A549 (cell line): ENCODE measurements at regions not wholly inside any gene's neighbourhood (a gene's known extent, or its start where the extent isn't known, plus 50 kb on each side); places are given as distances from the start of the nearest gene placed in this dataset.

Source experiments
- ATAC-seq, 2 experiments: fragments of 200-7000 bp in 1 of 2; fragments of >200 bp in 1 of 2; cut with Nextera tagmentation in 1 of 2; cut with Tn5 transposase in 1 of 2; 3 replicates each; pipeline versions ENCODE4 v1.8.0 to v1.9.1; 2018 to 2020; ENCODE audit warnings: mild to moderate bottlenecking in 1 of 2, moderate library complexity in 1 of 2
- CTCF ChIA-PET: fragments of 300-600 bp; sonication (Branson Sonifier 250); formaldehyde crosslinking; extraction: SDS; loops from one replicate; lab custom pipeline; 2021; ENCODE audit warnings: antibody characterized with exemption, inconsistent platforms; lab: Yijun Ruan, JAX
- POLR2A ChIA-PET: fragments of 350-600 bp; formaldehyde crosslinking; extraction: SDS; loops from one replicate; lab custom pipeline; 2021; ENCODE audit warnings: antibody characterized with exemption, inconsistent platforms; lab: Yijun Ruan, JAX
- DNase-seq, 2 experiments: peaks; one replicate each; pipeline versions ENCODE4 v3.0.0 to v3.0.0-alpha.2; 2011 to 2016; ENCODE audit warnings: low read depth in 1 of 2, low spot score in 1 of 2
- FAIRE-seq: peaks from 2 replicates; lab custom pipeline; 2011; peaks lifted over from hg19 to GRCh38; lab: Jason Lieb, UNC
- H3K27ac ChIP-seq, 2 experiments: fragments of >200 bp; sonication (Bioruptor Twin); formaldehyde crosslinking; 3 replicates each; pipeline ENCODE4 v1.5.1; 2016 to 2017
- H3K4me1 ChIP-seq: fragments of >200 bp; sonication (Bioruptor Twin); formaldehyde crosslinking; 3 replicates; pipeline ENCODE4 v1.6.1; 2016
- H3K4me2 ChIP-seq: fragments of >200 bp; sonication (Bioruptor Twin); formaldehyde crosslinking; 3 replicates; pipeline ENCODE4 v1.6.1; 2016
- H3K4me3 ChIP-seq: fragments of >200 bp; sonication (Bioruptor Twin); formaldehyde crosslinking; 3 replicates; pipeline ENCODE4 v1.5.1; 2016
- H3K9me3 ChIP-seq: fragments of >200 bp; sonication (Bioruptor Twin); formaldehyde crosslinking; 3 replicates; pipeline ENCODE4 v1.6.1; 2016
- ATOH8 ChIP-seq: fragments of 250-450 bp; sonication (Bioruptor Pico); IDR thresholded peaks from 2 replicates; pipeline ENCODE4 v1.5.0; 2020; ENCODE audit warnings: low read depth, mild to moderate bottlenecking, moderate library complexity
- BHLHE40 ChIP-seq: IDR thresholded peaks from 2 replicates; pipeline ENCODE4 v1.6.1; 2012; ENCODE audit warnings: low read depth, low read length, inconsistent platforms
- EHF ChIP-seq: fragments of 250-450 bp; sonication (Bioruptor Pico); IDR thresholded peaks from 2 replicates; pipeline ENCODE4 v1.5.0; 2020; ENCODE audit warnings: mild to moderate bottlenecking
- EP300 ChIP-seq, 2 experiments: fragments of >200 bp; sonication (Bioruptor Twin); formaldehyde crosslinking; IDR thresholded peaks; 2 replicates in 1 of 2; 3 replicates in 1 of 2; pipeline ENCODE4 v1.6.1; 2016 to 2017
- FOSB ChIP-seq: fragments of 250-450 bp; sonication (Bioruptor Pico); IDR thresholded peaks from 2 replicates; pipeline ENCODE4 v1.5.0; 2020; ENCODE audit warnings: mild to moderate bottlenecking, moderate library complexity
- FOSL2 ChIP-seq, 2 experiments: fragments of 450-650 bp in 1 of 2; fragments of >200 bp in 1 of 2; sonication (Bioruptor Twin) in 1 of 2; formaldehyde crosslinking; IDR thresholded peaks; 2 replicates each; pipeline versions ENCODE4 v1.5.0 to v1.6.1; 2016 to 2020; ENCODE audit warnings: mild to moderate bottlenecking in 1 of 2, moderate library complexity in 1 of 2
- GATA3 ChIP-seq: IDR thresholded peaks from 2 replicates; pipeline ENCODE4 v1.6.1; 2012; ENCODE audit warnings: borderline replicate concordance
- HEYL ChIP-seq: fragments of 250-450 bp; sonication (Bioruptor Pico); IDR thresholded peaks from 2 replicates; pipeline ENCODE4 v1.8.0; 2021; ENCODE audit warnings: mild to moderate bottlenecking, moderate library complexity
- HOXA7 ChIP-seq: fragments of 250-450 bp; sonication (Bioruptor Pico); IDR thresholded peaks from 2 replicates; pipeline ENCODE4 v1.5.0; 2020; ENCODE audit warnings: mild to moderate bottlenecking, moderate library complexity
- JUN ChIP-seq, 2 experiments: fragments of >200 bp; sonication (Bioruptor Twin); formaldehyde crosslinking; IDR thresholded peaks; 2 replicates in 1 of 2; 3 replicates in 1 of 2; pipeline ENCODE4 v1.6.1; 2016 to 2017
- JUNB ChIP-seq: fragments of >200 bp; sonication (Bioruptor Twin); formaldehyde crosslinking; IDR thresholded peaks from 2 replicates; pipeline ENCODE4 v1.6.1; 2016
- KDM5A ChIP-seq: fragments of 200-600 bp; sonication (generic); IDR thresholded peaks from 2 replicates; pipeline ENCODE4 v1.6.1; 2016; ENCODE audit warnings: antibody characterized with exemption, mild to moderate bottlenecking
- NFE2L2 ChIP-seq: fragments of 150-350 bp; conservative IDR thresholded peaks from 2 replicates; pipeline ENCODE4 v1.6.1; 2014; ENCODE audit warnings: low read length
- NPAS2 ChIP-seq: fragments of 250-450 bp; sonication (Bioruptor Pico); IDR thresholded peaks from 2 replicates; pipeline ENCODE4 v1.8.0; 2022; ENCODE audit warnings: mild to moderate bottlenecking, moderate library complexity, borderline replicate concordance
- POLR2A ChIP-seq: IDR thresholded peaks from 2 replicates; pipeline ENCODE4 v1.6.1; 2012; ENCODE audit warnings: mild to moderate bottlenecking, low read length
- POLR2AphosphoS2 ChIP-seq: conservative IDR thresholded peaks from 2 replicates; pipeline ENCODE4 v1.6.1; 2012; ENCODE audit warnings: low read length, improper control_type of control experiment, inconsistent platforms
- RAD21 ChIP-seq, 2 experiments: fragments of >200 bp in 1 of 2; sonication (Bioruptor Twin) in 1 of 2; formaldehyde crosslinking in 1 of 2; IDR thresholded peaks in 1 of 2; conservative IDR thresholded peaks in 1 of 2; 2 replicates in 1 of 2; 3 replicates in 1 of 2; pipeline ENCODE4 v1.6.1; 2012 to 2018; ENCODE audit warnings: inconsistent platforms in 1 of 2
- RARB ChIP-seq: fragments of 250-450 bp; sonication (Bioruptor Pico); IDR thresholded peaks from 2 replicates; pipeline ENCODE4 v1.8.0; 2021; ENCODE audit warnings: mild to moderate bottlenecking, moderate library complexity
- RCOR1 ChIP-seq: fragments of 150-350 bp; IDR thresholded peaks from 2 replicates; pipeline ENCODE4 v1.6.1; 2014; ENCODE audit warnings: antibody characterized with exemption, low read length, low read depth
- RNF2 ChIP-seq: fragments of 200-600 bp; sonication (generic); IDR thresholded peaks from 2 replicates; pipeline ENCODE4 v1.6.1; 2016; ENCODE audit warnings: low read depth, mild to moderate bottlenecking, antibody characterized with exemption, moderate library complexity, borderline replicate concordance
- ZC3H11A ChIP-seq: fragments of 450-650 bp; IDR thresholded peaks from 2 replicates; pipeline ENCODE4 v1.6.1; 2014; ENCODE audit warnings: antibody characterized with exemption, mild to moderate bottlenecking
- ZNF302 ChIP-seq: fragments of 250-450 bp; sonication (Bioruptor Pico); IDR thresholded peaks from 2 replicates; pipeline ENCODE4 v1.9.0; 2021; ENCODE audit warnings: inconsistent platforms, mild to moderate bottlenecking, moderate library complexity
- ZSCAN20 ChIP-seq: fragments of 250-450 bp; sonication (Bioruptor Pico); IDR thresholded peaks from 2 replicates; pipeline ENCODE4 v1.8.0; 2022; ENCODE audit warnings: mild to moderate bottlenecking, moderate library complexity
- WGBS: methylation state at CpG from one replicate; pipeline ENCODE4 v1.1.6; 2017; ENCODE audit errors: missing lambda C conversion rate; 5-methylcytosine and 5-hydroxymethylcytosine counted together
- TF ChIP-seq, protein P1 (sequence below): fragments of >200 bp; sonication (Bioruptor Twin); formaldehyde crosslinking; IDR thresholded peaks from 2 replicates; pipeline ENCODE4 v1.6.1; 2016
- TF ChIP-seq, protein P2 (sequence below): fragments of >200 bp; sonication (Bioruptor Twin); formaldehyde crosslinking; IDR thresholded peaks from 3 replicates; pipeline ENCODE4 v1.6.1; 2016
- TF ChIP-seq, protein P3 (sequence below): IDR thresholded peaks from 2 replicates; pipeline ENCODE4 v1.6.1; 2012
- TF ChIP-seq, protein P4 (sequence below): fragments of 250-450 bp; sonication (Bioruptor Pico); IDR thresholded peaks from 2 replicates; pipeline ENCODE4 v1.5.0; 2021; ENCODE audit warnings: mild to moderate bottlenecking, moderate library complexity, borderline replicate concordance

- TF ChIP-seq POLR2A (no peak), FOSB (CRISPR knock-in tag) (no peak), ZSCAN20 (CRISPR knock-in tag) (no peak), RCOR1 (no peak), ATOH8 (CRISPR knock-in tag) (no peak), JUN (IDR thresholded peaks at IDR 0.05) (no peak), EHF (CRISPR knock-in tag) (no peak), NPAS2 (CRISPR knock-in tag) (no peak), ZNF302 (CRISPR knock-in tag) (no peak)
- TF ChIP-seq, protein P1, sequence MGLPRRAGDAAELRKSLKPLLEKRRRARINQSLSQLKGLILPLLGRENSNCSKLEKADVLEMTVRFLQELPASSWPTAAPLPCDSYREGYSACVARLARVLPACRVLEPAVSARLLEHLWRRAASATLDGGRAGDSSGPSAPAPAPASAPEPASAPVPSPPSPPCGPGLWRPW, result no peak
- H3K4me1 ChIP-seq, result no peaks in the 10 kb centered on the region
- DNase-seq (no peak), ATAC-seq (no peak), FAIRE-seq (no peak)
- no peak overlapping the region for H3K4me3 ChIP-seq
- H3K27ac ChIP-seq, result no peak overlapping the region
- ChIA-PET POLR2A (no interaction called here), CTCF (no interaction called here)
- WGBS, result 66% methylated on average over 8 of the region's 16 CpGs
- H3K4me2 ChIP-seq, result no peak overlapping the region
- H3K9me3 ChIP-seq, result no peaks in the 10 kb centered on the region
Observed at GRCh38 chr5:130995254-130995515, 169.9 kb downstream of the HINT1 start.

GRCh38 chr5:130994496-130995253 is 170.4 kb downstream of the HINT1 start:
- Histone ChIP-seq H3K4me1 (no peaks in the 10 kb centered on the region), H3K4me3 (no peak overlapping the region), H3K9me3 (no peaks in the 10 kb centered on the region), H3K4me2 (no peak overlapping the region), H3K27ac (no peak overlapping the region)
- TF ChIP-seq HEYL (CRISPR knock-in tag) (no peak), RAD21 (conservative IDR thresholded peaks at IDR 0.05 in 1 of 2, IDR thresholded peaks at IDR 0.05 in 1 of 2) (no peak), GATA3 (no peak), ZC3H11A (no peak)
- TF ChIP-seq, protein P2, sequence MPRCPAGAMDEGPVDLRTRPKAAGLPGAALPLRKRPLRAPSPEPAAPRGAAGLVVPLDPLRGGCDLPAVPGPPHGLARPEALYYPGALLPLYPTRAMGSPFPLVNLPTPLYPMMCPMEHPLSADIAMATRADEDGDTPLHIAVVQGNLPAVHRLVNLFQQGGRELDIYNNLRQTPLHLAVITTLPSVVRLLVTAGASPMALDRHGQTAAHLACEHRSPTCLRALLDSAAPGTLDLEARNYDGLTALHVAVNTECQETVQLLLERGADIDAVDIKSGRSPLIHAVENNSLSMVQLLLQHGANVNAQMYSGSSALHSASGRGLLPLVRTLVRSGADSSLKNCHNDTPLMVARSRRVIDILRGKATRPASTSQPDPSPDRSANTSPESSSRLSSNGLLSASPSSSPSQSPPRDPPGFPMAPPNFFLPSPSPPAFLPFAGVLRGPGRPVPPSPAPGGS, result no peak
- ATAC-seq (no peak), FAIRE-seq (no peak), DNase-seq (no peak)
- ChIA-PET POLR2A (no interaction called here), CTCF (no interaction called here)
- WGBS, result 73% methylated on average over 34 of the region's 40 CpGs

GRCh38 chr5:130992621-130993020 is 172.4 kb downstream of the HINT1 start:
- Histone ChIP-seq H3K4me3 (no peak overlapping the region), H3K9me3 (no peaks in the 10 kb centered on the region)
- 0% methylated on average over 1 of the region's 1 CpG for WGBS
- ATAC-seq, result no peak
- TF ChIP-seq, protein P3, sequence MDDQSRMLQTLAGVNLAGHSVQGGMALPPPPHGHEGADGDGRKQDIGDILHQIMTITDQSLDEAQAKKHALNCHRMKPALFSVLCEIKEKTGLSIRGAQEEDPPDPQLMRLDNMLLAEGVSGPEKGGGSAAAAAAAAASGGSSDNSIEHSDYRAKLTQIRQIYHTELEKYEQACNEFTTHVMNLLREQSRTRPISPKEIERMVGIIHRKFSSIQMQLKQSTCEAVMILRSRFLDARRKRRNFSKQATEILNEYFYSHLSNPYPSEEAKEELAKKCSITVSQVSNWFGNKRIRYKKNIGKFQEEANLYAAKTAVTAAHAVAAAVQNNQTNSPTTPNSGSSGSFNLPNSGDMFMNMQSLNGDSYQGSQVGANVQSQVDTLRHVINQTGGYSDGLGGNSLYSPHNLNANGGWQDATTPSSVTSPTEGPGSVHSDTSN, result no peak
- no peak for TF ChIP-seq NPAS2 (CRISPR knock-in tag)
- no peak for TF ChIP-seq ZC3H11A
- TF ChIP-seq KDM5A, result no peak
- no peak for TF ChIP-seq FOSL2 (IDR thresholded peaks at IDR 0.05)
- no peak for TF ChIP-seq FOSL2 (CRISPR knock-in tag; IDR thresholded peaks at IDR 0.05)
- TF ChIP-seq, protein P1, result no peak
- TF ChIP-seq POLR2AphosphoS2, result no peak
- no peak for TF ChIP-seq ZNF302 (CRISPR knock-in tag)
- TF ChIP-seq ZSCAN20 (CRISPR knock-in tag), result no peak
- no peak for TF ChIP-seq RARB (CRISPR knock-in tag)
- no peak for TF ChIP-seq RNF2
- TF ChIP-seq, protein P4, sequence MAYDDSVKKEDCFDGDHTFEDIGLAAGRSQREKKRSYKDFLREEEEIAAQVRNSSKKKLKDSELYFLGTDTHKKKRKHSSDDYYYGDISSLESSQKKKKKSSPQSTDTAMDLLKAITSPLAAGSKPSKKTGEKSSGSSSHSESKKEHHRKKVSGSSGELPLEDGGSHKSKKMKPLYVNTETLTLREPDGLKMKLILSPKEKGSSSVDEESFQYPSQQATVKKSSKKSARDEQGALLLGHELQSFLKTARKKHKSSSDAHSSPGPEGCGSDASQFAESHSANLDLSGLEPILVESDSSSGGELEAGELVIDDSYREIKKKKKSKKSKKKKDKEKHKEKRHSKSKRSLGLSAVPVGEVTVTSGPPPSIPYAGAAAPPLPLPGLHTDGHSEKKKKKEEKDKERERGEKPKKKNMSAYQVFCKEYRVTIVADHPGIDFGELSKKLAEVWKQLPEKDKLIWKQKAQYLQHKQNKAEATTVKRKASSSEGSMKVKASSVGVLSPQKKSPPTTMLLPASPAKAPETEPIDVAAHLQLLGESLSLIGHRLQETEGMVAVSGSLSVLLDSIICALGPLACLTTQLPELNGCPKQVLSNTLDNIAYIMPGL (CRISPR knock-in tag), result no peak
- no peak for TF ChIP-seq EP300 (IDR thresholded peaks at IDR 0.05)
- no peak for TF ChIP-seq JUNB
- no peak for TF ChIP-seq EHF (CRISPR knock-in tag)
- TF ChIP-seq BHLHE40, result no peak
- TF ChIP-seq NFE2L2, result no peak
- no peak for TF ChIP-seq HOXA7
- TF ChIP-seq, all 56 proteins: peak for 0
- FAIRE-seq (no peak), DNase-seq (no peak)
- CTCF ChIA-PET, result no interaction called here
- Histone ChIP-seq H3K27ac (no peak overlapping the region), H3K4me2 (no peak overlapping the region), H3K4me1 (no peaks in the 10 kb centered on the region)
- POLR2A ChIA-PET, result no interaction called here
